HL-60 (cell line): ENCODE measurements at regions not wholly inside any gene's neighbourhood (a gene's known extent, or its start where the extent isn't known, plus 50 kb on each side); places are given as distances from the start of the nearest gene placed in this dataset.

Experiments used
- DNase-seq, 2 experiments: peaks; one replicate each; pipeline ENCODE4 v3.0.0-alpha.2; 2010 to 2020; ENCODE audit warnings: low read depth in 1 of 2, low spot score in 1 of 2
- H3K27ac ChIP-seq: fragments of 250-450 bp; sonication (Bioruptor Pico); replicated peaks from 2 replicates; pipeline ENCODE4 v1.5.1; 2020; ENCODE audit warnings: mild to moderate bottlenecking, moderate library complexity
- H3K27me3 ChIP-seq: fragments of 250-450 bp; sonication (Bioruptor Pico); 2 replicates; pipeline ENCODE4 v1.5.1; 2021; ENCODE audit warnings: mild to moderate bottlenecking, moderate library complexity; ENCODE audit not compliant: insufficient read depth, poor library complexity, severe bottlenecking
- H3K4me3 ChIP-seq: replicated peaks from 2 replicates; pipeline ENCODE4 v1.5.1; 2011; ENCODE audit warnings: mild to moderate bottlenecking, control low read depth, low read length; ENCODE audit not compliant: insufficient read depth
- CTCF ChIP-seq: IDR thresholded peaks from one replicate; pipeline ENCODE4 v1.5.1; 2011; ENCODE audit warnings: low read length, control low read depth, inconsistent platforms; ENCODE audit not compliant: insufficient read depth
- GABPA ChIP-seq: IDR thresholded peaks from 2 replicates; pipeline ENCODE4 v1.6.1; 2012; ENCODE audit warnings: low read depth
- POLR2AphosphoS5 ChIP-seq: IDR thresholded peaks from 2 replicates; pipeline ENCODE4 v1.6.1; 2012; ENCODE audit warnings: low read depth
- SPI1 ChIP-seq: IDR thresholded peaks from 2 replicates; pipeline ENCODE4 v1.6.1; 2012; ENCODE audit warnings: low read depth, mild to moderate bottlenecking, borderline replicate concordance
- TF ChIP-seq, protein P1 (sequence below): IDR thresholded peaks from 2 replicates; pipeline ENCODE4 v1.6.1; 2012; ENCODE audit warnings: low read depth; ENCODE audit not compliant: insufficient replicate concordance

- TF ChIP-seq SPI1 (no peak), POLR2AphosphoS5 (no peak), CTCF (no peak)
- TF ChIP-seq, protein P1, sequence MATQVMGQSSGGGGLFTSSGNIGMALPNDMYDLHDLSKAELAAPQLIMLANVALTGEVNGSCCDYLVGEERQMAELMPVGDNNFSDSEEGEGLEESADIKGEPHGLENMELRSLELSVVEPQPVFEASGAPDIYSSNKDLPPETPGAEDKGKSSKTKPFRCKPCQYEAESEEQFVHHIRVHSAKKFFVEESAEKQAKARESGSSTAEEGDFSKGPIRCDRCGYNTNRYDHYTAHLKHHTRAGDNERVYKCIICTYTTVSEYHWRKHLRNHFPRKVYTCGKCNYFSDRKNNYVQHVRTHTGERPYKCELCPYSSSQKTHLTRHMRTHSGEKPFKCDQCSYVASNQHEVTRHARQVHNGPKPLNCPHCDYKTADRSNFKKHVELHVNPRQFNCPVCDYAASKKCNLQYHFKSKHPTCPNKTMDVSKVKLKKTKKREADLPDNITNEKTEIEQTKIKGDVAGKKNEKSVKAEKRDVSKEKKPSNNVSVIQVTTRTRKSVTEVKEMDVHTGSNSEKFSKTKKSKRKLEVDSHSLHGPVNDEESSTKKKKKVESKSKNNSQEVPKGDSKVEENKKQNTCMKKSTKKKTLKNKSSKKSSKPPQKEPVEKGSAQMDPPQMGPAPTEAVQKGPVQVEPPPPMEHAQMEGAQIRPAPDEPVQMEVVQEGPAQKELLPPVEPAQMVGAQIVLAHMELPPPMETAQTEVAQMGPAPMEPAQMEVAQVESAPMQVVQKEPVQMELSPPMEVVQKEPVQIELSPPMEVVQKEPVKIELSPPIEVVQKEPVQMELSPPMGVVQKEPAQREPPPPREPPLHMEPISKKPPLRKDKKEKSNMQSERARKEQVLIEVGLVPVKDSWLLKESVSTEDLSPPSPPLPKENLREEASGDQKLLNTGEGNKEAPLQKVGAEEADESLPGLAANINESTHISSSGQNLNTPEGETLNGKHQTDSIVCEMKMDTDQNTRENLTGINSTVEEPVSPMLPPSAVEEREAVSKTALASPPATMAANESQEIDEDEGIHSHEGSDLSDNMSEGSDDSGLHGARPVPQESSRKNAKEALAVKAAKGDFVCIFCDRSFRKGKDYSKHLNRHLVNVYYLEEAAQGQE = no peak
- no peak overlapping the region for H3K4me3 ChIP-seq
- no peak overlapping the region for H3K27ac ChIP-seq
- H3K27me3 ChIP-seq = no peaks in the 10 kb centered on the region
- no peak for DNase-seq
Observed at GRCh38 chr4:134278675-134279074, 77.1 kb upstream of the PABPC4L start.

DNA sequence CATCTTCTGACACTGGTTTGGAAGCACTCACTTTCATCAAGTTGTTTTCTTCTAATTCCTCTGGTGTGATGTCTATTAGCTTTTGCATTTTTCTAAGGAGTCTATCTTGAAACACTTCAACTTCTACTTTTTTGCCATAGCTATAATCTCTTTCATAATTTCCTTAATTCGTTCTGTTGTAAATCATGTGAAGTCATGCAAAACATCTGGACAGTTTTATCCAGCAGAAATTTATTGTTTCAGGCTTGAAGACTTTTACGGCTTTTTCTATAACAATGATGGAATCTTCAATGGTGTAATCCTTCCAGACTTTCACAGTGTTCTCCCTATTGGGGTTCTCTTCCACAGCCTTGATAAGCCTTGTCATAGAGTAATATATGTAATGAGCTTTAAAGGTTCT lies 74.9 kb upstream of the PABPC4L start:
- no peak for DNase-seq

DNA sequence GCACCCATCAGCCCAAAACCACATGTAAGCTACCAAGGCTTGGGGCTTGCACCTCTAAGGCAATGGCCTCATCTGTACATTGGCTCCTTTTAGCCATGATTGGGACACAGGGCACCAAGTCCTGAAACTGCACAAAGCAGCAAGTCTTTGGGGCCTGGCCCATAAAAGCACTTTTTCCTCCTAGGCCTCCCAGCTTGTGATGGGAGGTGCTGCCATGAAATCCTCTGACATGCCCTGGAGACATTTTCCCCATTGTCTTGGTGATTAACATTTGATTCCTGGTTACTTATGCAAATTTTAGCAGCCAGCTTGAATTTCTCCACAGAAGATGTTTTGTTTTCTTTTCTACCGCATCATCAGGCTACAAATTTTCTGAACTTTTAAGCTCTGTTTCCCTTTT lies 58.5 kb upstream of the PABPC4L start:
- Histone ChIP-seq H3K27ac (no peak overlapping the region), H3K27me3 (no peaks in the 10 kb centered on the region), H3K4me3 (no peak overlapping the region)
- TF ChIP-seq CTCF = no peak
- no peak for DNase-seq

More for the DNA sequence above, 74.9 kb upstream of the PABPC4L start:
- TF ChIP-seq GABPA (no peak), SPI1 (no peak), CTCF (no peak), POLR2AphosphoS5 (no peak)
- TF ChIP-seq, protein P1 = no peak
- no peak overlapping the region for H3K27ac ChIP-seq
- no peaks in the 10 kb centered on the region for H3K27me3 ChIP-seq
- H3K4me3 ChIP-seq = no peak overlapping the region
